ENCODE measurements at regions not wholly inside any gene's neighbourhood (a gene's known extent, or its start where the extent isn't known, plus 50 kb on each side); places are given as distances from the start of the nearest gene placed in this dataset.
"Not testable (repeated sequence)": the region's sequence is repeated elsewhere in the genome, so short reads cannot be mapped to it uniquely, and the experiment has no call there.

- H3K27ac Mint-ChIP-seq, result no peak overlapping the region
- no peaks in the 10 kb centered on the region for H3K27me3 Mint-ChIP-seq
- no peaks in the 10 kb centered on the region for H3K4me1 Mint-ChIP-seq
- no peak for ATAC-seq (ENCODE audit: low read depth in 2 of 2)
- no peak for DNase-seq
- H3K36me3 Mint-ChIP-seq, result no peaks in the 10 kb centered on the region
- no peak overlapping the region for H3K4me3 Mint-ChIP-seq
- peaks cover 0 to 4% (median 0%) of the 10 kb centered on the region in 7 donors for H3K9me3 Mint-ChIP-seq
Measured at GRCh38 chr14:28157887-28158791, 608.4 kb upstream of the FOXG1 start.

GRCh38 chr14:28161040-28161439 is 605.5 kb upstream of the FOXG1 start:
- Mint-ChIP-seq H3K36me3 (no peaks in the 10 kb centered on the region), H3K27me3 (no peaks in the 10 kb centered on the region), H3K4me3 (no peak overlapping the region), H3K9me3 (peaks cover 0 to 4% (median 0%) of the 10 kb centered on the region in 7 donors), H3K4me1 (no peaks in the 10 kb centered on the region), H3K27ac (no peak overlapping the region)
- no peak for ATAC-seq (ENCODE audit: low read depth in 2 of 2)
- no peak for DNase-seq

DNA sequence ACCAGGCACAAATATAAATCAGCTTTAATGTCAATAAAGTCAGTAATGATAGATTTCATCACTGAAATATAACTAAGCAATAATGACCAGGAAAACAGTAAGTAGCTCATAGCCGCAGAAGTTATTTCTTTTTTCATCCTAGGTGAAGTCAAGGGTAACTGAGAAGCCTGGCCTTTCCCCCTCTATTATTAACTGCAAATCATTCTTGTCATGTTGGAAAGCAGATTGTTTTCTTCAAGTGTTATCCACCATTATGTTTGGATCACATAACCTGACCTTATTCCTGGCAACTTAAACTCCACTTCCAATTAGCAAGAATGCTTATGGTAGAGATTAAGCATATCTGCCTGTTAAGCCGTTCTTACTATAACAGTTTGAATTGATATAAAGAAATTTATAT is 603.4 kb upstream of the FOXG1 start:
- Mint-ChIP-seq H3K4me1 (no peaks in the 10 kb centered on the region), H3K27me3 (no peaks in the 10 kb centered on the region), H3K27ac (no peak overlapping the region), H3K36me3 (no peaks in the 10 kb centered on the region), H3K4me3 (no peak overlapping the region), H3K9me3 (peaks cover 0 to 6% (median 2%) of the 10 kb centered on the region in 7 donors)
- ATAC-seq (ENCODE audit: low read depth in 2 of 2) (no peak), DNase-seq (no peak)

DNA sequence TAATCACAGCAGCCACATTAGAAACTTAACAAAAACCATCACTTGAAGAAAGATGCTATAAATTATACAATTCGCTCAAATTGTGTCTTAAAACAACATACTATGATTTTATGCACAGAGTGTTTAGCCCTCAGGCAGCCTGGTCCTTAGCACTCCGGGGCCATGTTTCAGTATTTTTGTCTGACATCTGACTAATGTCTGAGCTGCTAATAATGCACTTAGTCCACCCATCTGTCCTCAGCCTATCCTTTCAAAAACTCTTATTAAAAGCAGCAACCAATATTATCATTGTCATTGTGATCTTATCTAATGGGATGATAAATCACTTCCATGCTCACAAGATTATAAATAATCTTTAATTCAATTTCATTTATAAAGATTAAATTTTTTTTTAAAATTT is 602.7 kb upstream of the FOXG1 start:
- Mint-ChIP-seq H3K27ac (no peak overlapping the region), H3K27me3 (no peaks in the 10 kb centered on the region), H3K36me3 (no peaks in the 10 kb centered on the region), H3K9me3 (peaks cover 0 to 8% (median 4%) of the 10 kb centered on the region in 7 donors), H3K4me1 (no peaks in the 10 kb centered on the region), H3K4me3 (no peak overlapping the region)
- DNase-seq, result no peak
- ATAC-seq (ENCODE audit: low read depth in 2 of 2), result no peak

- ATAC-seq (ENCODE audit: low read depth in 2 of 2); H3K27ac Mint-ChIP-seq; H3K27me3 Mint-ChIP-seq; H3K4me1 Mint-ChIP-seq; DNase-seq; H3K36me3 Mint-ChIP-seq: not testable (repeated sequence)
- Mint-ChIP-seq H3K4me3 (peak overlapping the region in 2 of 8 donors; percentile 15 to 32), H3K9me3 (peaks cover 0 to 14% (median 5%) of the 10 kb centered on the region in 7 donors)
Measured at GRCh38 chr14:28187902-28188830, 578.4 kb upstream of the FOXG1 start.

DNA sequence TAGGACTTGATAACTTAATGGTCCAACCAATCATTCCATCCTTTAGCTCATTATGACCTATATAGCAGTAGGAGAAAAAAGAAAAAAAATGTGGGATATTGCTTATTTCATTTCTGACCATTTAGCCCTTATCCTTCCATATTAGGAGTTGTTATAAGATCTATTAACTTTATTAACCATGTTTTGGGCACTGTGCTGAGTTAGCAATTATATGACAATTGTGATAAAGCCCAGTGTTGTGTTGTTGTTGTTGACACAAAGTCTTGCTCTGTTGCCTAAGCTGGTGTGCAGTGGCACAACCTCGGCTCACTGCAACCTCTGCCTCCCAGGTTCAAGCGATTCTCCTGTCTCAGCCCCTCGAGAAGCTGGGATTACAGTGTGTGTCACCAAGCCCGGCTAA is 569.7 kb upstream of the FOXG1 start:
- ATAC-seq (ENCODE audit: low read depth in 2 of 2) (no peak), DNase-seq (no peak)
- Mint-ChIP-seq H3K27ac (no peak overlapping the region), H3K4me3 (no peak overlapping the region), H3K27me3 (no peaks in the 10 kb centered on the region), H3K36me3 (no peaks in the 10 kb centered on the region), H3K9me3 (peaks cover 0 to 4% (median 0%) of the 10 kb centered on the region in 7 donors), H3K4me1 (no peaks in the 10 kb centered on the region)

GRCh38 chr14:28220391-28220790 is 546.2 kb upstream of the FOXG1 start:
- Mint-ChIP-seq H3K4me1 (no peaks in the 10 kb centered on the region), H3K9me3 (peaks cover 2 to 7% (median 3%) of the 10 kb centered on the region in 7 donors), H3K27me3 (no peaks in the 10 kb centered on the region), H3K4me3 (no peak overlapping the region), H3K36me3 (no peaks in the 10 kb centered on the region), H3K27ac (no peak overlapping the region)
- ATAC-seq (ENCODE audit: low read depth in 2 of 2), result no peak
- DNase-seq, result no peak

DNA sequence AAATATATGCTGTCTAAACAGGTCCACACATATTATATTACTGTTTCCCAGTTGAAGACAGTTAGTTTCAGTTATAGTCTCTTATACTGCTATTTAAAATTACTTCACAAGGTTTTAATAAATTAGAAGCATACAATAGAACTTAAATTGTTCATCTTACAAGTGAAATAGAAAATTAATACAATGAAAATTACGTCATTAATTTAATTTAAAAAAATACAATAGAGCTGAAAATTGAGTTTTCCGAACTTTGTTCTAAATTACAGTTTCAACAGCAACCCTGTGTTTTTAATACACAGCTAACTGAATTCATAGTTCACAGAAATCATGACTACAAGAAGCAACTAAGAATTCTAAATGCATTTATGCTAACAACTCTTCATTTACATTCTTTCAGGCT is 525.7 kb upstream of the FOXG1 start:
- Mint-ChIP-seq H3K9me3 (peaks cover 3 to 28% (median 10%) of the 10 kb centered on the region in 7 donors), H3K4me3 (no peak overlapping the region), H3K27ac (no peak overlapping the region), H3K27me3 (no peaks in the 10 kb centered on the region), H3K4me1 (no peaks in the 10 kb centered on the region), H3K36me3 (no peaks in the 10 kb centered on the region)
- no peak for DNase-seq
- ATAC-seq (ENCODE audit: low read depth in 2 of 2), result no peak

GRCh38 chr14:28242895-28243294 is 523.7 kb upstream of the FOXG1 start:
- Mint-ChIP-seq H3K36me3 (no peaks in the 10 kb centered on the region), H3K9me3 (peaks cover 3 to 26% (median 8%) of the 10 kb centered on the region in 7 donors), H3K27ac (no peak overlapping the region), H3K4me1 (no peaks in the 10 kb centered on the region), H3K4me3 (no peak overlapping the region), H3K27me3 (no peaks in the 10 kb centered on the region)
- DNase-seq (no peak), ATAC-seq (ENCODE audit: low read depth in 2 of 2) (no peak)

GRCh38 chr14:28243600-28243999 is 523.0 kb upstream of the FOXG1 start:
- H3K27ac Mint-ChIP-seq, result no peak overlapping the region
- ATAC-seq (ENCODE audit: low read depth in 2 of 2), result no peak

DNA sequence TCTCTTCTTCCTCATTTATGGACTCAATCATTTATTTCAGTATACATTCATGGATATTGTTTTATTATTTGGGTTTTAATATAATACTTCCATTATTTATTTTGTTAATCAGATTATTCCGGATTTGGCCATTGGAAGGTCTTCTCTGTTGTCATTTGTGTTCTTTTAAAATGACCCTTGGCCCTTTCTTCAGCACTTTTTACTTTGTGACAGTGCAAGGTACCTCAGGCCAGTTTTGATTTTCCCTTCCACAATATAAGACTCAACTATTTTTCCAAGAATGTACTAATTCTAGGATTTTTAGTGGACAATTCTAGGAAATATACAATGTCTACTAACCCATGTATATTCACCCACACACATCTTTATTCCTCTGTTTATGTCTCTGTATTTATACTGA is 521.4 kb upstream of the FOXG1 start:
- DNase-seq (no peak), ATAC-seq (ENCODE audit: low read depth in 2 of 2) (no peak)
- H3K4me1 Mint-ChIP-seq, result no peaks in the 10 kb centered on the region
- H3K4me3 Mint-ChIP-seq, result no peak overlapping the region
- no peak overlapping the region for H3K27ac Mint-ChIP-seq
- no peaks in the 10 kb centered on the region for H3K36me3 Mint-ChIP-seq
- H3K9me3 Mint-ChIP-seq, result peaks cover 0 to 19% (median 2%) of the 10 kb centered on the region in 7 donors
- no peaks in the 10 kb centered on the region for H3K27me3 Mint-ChIP-seq

More at GRCh38 chr14:28243600-28243999, 523.0 kb upstream of the FOXG1 start:
- Mint-ChIP-seq H3K4me1 (no peaks in the 10 kb centered on the region), H3K9me3 (peaks cover 3 to 25% (median 8%) of the 10 kb centered on the region in 7 donors), H3K27me3 (no peaks in the 10 kb centered on the region), H3K36me3 (no peaks in the 10 kb centered on the region), H3K4me3 (no peak overlapping the region)
- DNase-seq, result no peak

DNA sequence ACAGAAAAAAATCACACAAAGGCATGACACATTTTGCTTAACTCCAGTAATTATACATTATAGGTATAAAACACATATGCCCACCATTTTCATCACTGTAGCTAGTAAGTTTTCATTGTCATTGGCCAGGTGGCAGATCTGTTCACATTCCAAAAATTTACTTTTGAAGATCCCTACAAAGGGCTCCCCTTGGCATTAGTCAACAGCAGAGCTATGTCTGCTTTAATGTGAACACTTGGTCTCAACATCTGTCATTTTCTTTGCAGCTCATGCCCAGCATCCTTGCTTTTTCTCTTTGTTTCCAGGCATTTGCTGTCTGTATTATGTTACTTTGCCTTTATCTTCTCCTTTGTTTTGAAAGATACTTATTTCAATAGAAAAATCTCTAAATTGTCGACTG is 519.1 kb upstream of the FOXG1 start:
- peaks cover 0 to 26% (median 9%) of the 10 kb centered on the region in 7 donors for H3K9me3 Mint-ChIP-seq
- no peak for DNase-seq
- ATAC-seq (ENCODE audit: low read depth in 2 of 2), result no peak
- H3K4me1 Mint-ChIP-seq, result no peaks in the 10 kb centered on the region
- H3K4me3 Mint-ChIP-seq, result no peak overlapping the region
- H3K27ac Mint-ChIP-seq, result no peak overlapping the region
- no peaks in the 10 kb centered on the region for H3K27me3 Mint-ChIP-seq
- H3K36me3 Mint-ChIP-seq, result no peaks in the 10 kb centered on the region

- H3K27me3 Mint-ChIP-seq, result not testable (repeated sequence)
Measured at GRCh38 chr14:28252124-28252523, 514.5 kb upstream of the FOXG1 start.

More at GRCh38 chr14:28252124-28252523, 514.5 kb upstream of the FOXG1 start:
- H3K36me3 Mint-ChIP-seq; DNase-seq; ATAC-seq (ENCODE audit: low read depth in 2 of 2); H3K27ac Mint-ChIP-seq; H3K4me1 Mint-ChIP-seq; H3K4me3 Mint-ChIP-seq: not testable (repeated sequence)
- H3K9me3 Mint-ChIP-seq, result peaks cover 0 to 28% (median 13%) of the 10 kb centered on the region in 7 donors

Data from naive B cell (primary cell).